GM12873 (cell line): ENCODE measurements at regions not wholly inside any gene's neighbourhood (a gene's known extent, or its start where the extent isn't known, plus 50 kb on each side); places are given as distances from the start of the nearest gene placed in this dataset.

Experiments used
- CTCF ChIP-seq: IDR thresholded peaks from 2 replicates; pipeline ENCODE4 v1.5.1; 2012; ENCODE audit warnings: low read depth, mild to moderate bottlenecking, moderate library complexity, low read length, control low read depth; ENCODE audit not compliant: insufficient read depth; ENCODE audit errors: missing control alignments

DNA sequence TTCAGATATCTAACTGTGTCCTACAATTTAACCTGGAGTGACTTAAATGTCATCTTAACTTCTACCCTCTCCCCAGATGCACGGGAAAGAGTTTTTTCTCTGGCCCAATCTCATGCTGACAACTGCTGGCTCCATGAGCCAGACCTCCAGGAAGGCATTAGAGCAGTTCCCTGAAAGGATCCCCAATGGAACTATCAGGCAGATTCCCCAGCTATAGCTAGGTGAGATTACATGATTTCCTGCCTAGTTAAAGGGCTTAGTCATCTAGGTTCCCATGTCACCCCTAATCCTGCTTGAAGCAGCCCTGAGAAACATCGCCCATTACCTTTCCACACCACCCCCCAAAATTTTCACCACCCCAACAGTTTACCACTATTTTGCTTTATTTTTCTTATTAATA is 373.5 kb upstream of the TRPC7 start:
- TF ChIP-seq CTCF: no peak

GRCh38 chr5:136736021-136736420 is 370.7 kb upstream of the TRPC7 start:
- no peak for TF ChIP-seq CTCF

GRCh38 chr5:136734628-136735027 is 369.3 kb upstream of the TRPC7 start:
- TF ChIP-seq CTCF: no peak

DNA sequence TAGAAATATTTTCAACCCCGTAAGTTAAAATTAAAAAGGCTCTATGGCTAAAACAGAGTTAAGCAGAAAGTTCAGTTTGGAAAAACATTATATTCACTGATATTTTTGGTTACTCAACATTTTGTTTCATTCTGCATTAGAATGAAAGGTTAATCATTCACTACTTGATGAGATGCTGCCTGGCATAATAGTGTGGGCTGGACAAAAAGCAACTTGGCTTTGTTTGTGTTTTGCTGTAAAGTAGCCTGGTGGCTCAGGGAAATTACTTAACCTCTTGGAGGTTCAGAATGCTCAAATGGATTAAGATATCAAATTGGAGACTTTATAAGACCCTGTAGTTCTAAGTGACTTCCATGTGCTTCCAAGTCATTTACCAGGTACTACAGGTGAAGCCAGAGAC is 367.4 kb upstream of the TRPC7 start:
- TF ChIP-seq CTCF: no peak

- no peak for TF ChIP-seq CTCF
Observed at GRCh38 chr5:136731241-136731900, 366.0 kb upstream of the TRPC7 start.

GRCh38 chr5:136730426-136730825 is 365.1 kb upstream of the TRPC7 start:
- no peak for TF ChIP-seq CTCF

GRCh38 chr5:136729901-136730355 is 364.6 kb upstream of the TRPC7 start:
- TF ChIP-seq CTCF: no peak
